ENCODE measurements at regions not wholly inside any gene's neighbourhood (a gene's known extent, or its start where the extent isn't known, plus 50 kb on each side); places are given as distances from the start of the nearest gene placed in this dataset.

DNA sequence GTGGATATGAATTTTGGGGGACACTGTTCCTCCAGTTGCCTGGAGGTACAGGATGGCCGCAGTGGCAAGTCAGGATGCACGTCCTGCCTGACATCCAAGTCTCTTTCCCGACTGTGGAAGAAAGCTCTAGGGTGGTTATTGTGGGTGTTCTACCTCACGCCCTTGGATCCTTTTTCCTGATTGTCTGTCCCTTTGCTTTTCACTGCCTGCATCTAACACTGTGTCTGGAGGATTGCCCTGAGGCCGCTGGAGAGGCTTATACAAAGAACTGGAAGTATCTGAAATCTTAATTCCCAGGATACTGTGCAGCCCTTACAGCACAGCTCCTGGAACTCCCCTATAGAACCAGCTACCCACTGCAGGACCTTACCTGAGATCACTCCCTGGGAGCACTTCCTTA is 250.5 kb downstream of the TFCP2L1 start:
- ChIA-PET CTCF (no interaction called here), POLR2A (no interaction called here)

DNA sequence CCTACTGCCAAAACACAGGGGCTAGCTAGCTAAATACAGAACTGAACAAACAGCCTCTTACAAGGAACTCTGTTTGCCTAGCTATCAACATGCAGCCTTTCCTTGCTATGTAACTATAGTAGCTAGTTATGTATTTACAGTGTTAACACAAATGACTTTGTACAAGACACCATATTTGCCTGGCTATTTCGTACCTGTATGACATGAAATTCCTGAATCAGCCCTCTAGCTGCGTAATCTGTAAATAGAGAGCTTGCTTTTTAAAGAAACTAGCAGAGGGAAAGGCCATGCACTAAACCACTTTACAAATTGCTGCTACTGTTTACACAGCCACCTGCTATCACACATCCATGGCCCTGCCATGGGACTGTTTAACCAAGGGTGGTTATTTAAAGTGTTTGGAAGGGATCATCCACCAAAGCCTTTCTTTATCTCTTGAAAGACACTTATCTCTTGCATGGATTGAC is 248.7 kb downstream of the TFCP2L1 start:
- no peak for TF ChIP-seq FOXK2 (IDR thresholded peaks at IDR 0.05)
- TF ChIP-seq SP1 (IDR thresholded peaks at IDR 0.05), result no peak
- TF ChIP-seq ZNF384 (IDR thresholded peaks at IDR 0.05), result no peak
- TF ChIP-seq HDGF (IDR thresholded peaks at IDR 0.05; ENCODE audit: borderline replicate concordance), result no peak
- TF ChIP-seq LEF1 (IDR thresholded peaks at IDR 0.05; ENCODE audit: borderline replicate concordance), result no peak
- no peak for TF ChIP-seq BHLHE40 (IDR thresholded peaks at IDR 0.05; ENCODE audit: borderline replicate concordance)
- TF ChIP-seq ARNT (IDR thresholded peaks at IDR 0.05), result no peak
- TF ChIP-seq, protein P1, sequence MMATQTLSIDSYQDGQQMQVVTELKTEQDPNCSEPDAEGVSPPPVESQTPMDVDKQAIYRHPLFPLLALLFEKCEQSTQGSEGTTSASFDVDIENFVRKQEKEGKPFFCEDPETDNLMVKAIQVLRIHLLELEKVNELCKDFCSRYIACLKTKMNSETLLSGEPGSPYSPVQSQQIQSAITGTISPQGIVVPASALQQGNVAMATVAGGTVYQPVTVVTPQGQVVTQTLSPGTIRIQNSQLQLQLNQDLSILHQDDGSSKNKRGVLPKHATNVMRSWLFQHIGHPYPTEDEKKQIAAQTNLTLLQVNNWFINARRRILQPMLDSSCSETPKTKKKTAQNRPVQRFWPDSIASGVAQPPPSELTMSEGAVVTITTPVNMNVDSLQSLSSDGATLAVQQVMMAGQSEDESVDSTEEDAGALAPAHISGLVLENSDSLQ (IDR thresholded peaks at IDR 0.05), result no peak
- ChIA-PET CTCF (interaction anchor here (0.9 to 1.2 kb wide), 2 partner anchors 9 to 41 kb away, joined by 3 to 4 read pairs; no protein-coding TSS in a partner anchor), POLR2A (no interaction called here)
- no peak for DNase-seq (ENCODE audit: extremely low spot score)

More for the DNA sequence above, 250.5 kb downstream of the TFCP2L1 start:
- DNase-seq (ENCODE audit: extremely low spot score), result no peak
- TF ChIP-seq, protein P1 (IDR thresholded peaks at IDR 0.05), result no peak
- TF ChIP-seq LEF1 (IDR thresholded peaks at IDR 0.05; ENCODE audit: borderline replicate concordance) (no peak), NFRKB (IDR thresholded peaks at IDR 0.05) (no peak), SP1 (IDR thresholded peaks at IDR 0.05) (no peak), BHLHE40 (IDR thresholded peaks at IDR 0.05; ENCODE audit: borderline replicate concordance) (no peak), TARDBP (IDR thresholded peaks at IDR 0.05) (no peak), SUZ12 (IDR thresholded peaks at IDR 0.05) (no peak), FOXK2 (IDR thresholded peaks at IDR 0.05) (no peak), L3MBTL2 (conservative IDR thresholded peaks at IDR 0.05) (no peak)

- DNase-seq (ENCODE audit: extremely low spot score), result no peak
- ChIA-PET POLR2A (no interaction called here), CTCF (interaction anchor here (0.6 to 1.2 kb wide), 2 partner anchors 40 to 158 kb away, joined by 3 to 4 read pairs; no protein-coding TSS in a partner anchor)
- TF ChIP-seq L3MBTL2 (conservative IDR thresholded peaks at IDR 0.05), result no peak
Measured at GRCh38 chr2:121037480-121037879, 247.5 kb downstream of the TFCP2L1 start.

GRCh38 chr2:121038031-121038430 is 247.0 kb downstream of the TFCP2L1 start:
- TF ChIP-seq TARDBP (IDR thresholded peaks at IDR 0.05), result no peak
- no peak for TF ChIP-seq SP1 (IDR thresholded peaks at IDR 0.05)
- no peak for TF ChIP-seq FOXA1 (IDR thresholded peaks at IDR 0.05)
- TF ChIP-seq, protein P1 (IDR thresholded peaks at IDR 0.05), result no peak
- TF ChIP-seq ARNT (IDR thresholded peaks at IDR 0.05), result no peak
- TF ChIP-seq LEF1 (IDR thresholded peaks at IDR 0.05; ENCODE audit: borderline replicate concordance), result no peak
- TF ChIP-seq BHLHE40 (IDR thresholded peaks at IDR 0.05; ENCODE audit: borderline replicate concordance), result no peak
- TF ChIP-seq L3MBTL2 (conservative IDR thresholded peaks at IDR 0.05), result no peak
- TF ChIP-seq SUZ12 (IDR thresholded peaks at IDR 0.05), result no peak
- TF ChIP-seq FOXM1 (IDR thresholded peaks at IDR 0.05; ENCODE audit: borderline replicate concordance), result no peak
- no peak for TF ChIP-seq FOXK2 (IDR thresholded peaks at IDR 0.05)
- TF ChIP-seq CTBP1 (IDR thresholded peaks at IDR 0.05; ENCODE audit: borderline replicate concordance), result no peak
- no peak for TF ChIP-seq ZNF384 (IDR thresholded peaks at IDR 0.05)
- TF ChIP-seq ELF4 (IDR thresholded peaks at IDR 0.05), result no peak
- TF ChIP-seq NFRKB (IDR thresholded peaks at IDR 0.05), result no peak
- TF ChIP-seq HDGF (IDR thresholded peaks at IDR 0.05; ENCODE audit: borderline replicate concordance), result no peak

DNA sequence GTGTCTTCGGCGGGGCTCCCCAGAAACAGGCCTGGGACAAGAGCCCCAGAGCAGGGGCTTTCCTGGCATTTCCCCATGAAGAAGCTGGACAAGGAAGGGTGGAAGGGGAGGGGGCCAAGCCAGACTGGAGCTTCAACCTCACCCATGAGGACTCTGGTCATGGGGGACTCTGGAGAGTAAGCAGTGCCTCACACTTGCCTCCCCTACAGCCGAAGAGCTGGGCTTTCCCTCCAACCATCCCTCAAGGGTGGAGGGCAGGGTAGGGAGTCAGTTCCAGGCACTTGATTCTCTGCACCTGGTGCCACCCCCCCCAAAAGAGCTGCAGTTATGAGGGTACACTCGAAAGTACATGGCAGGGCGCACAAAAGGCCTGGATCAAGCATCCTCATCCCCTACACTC is 246.6 kb downstream of the TFCP2L1 start:
- POLR2A ChIA-PET, result no interaction called here
- CTCF ChIA-PET, result interaction anchor here (0.6 kb wide), 1 partner anchor 216 kb away, joined by 3 read pairs; no protein-coding TSS in a partner anchor
- no peak for DNase-seq (ENCODE audit: extremely low spot score)
- TF ChIP-seq ZNF384 (IDR thresholded peaks at IDR 0.05) (no peak), TARDBP (IDR thresholded peaks at IDR 0.05) (no peak), ARNT (IDR thresholded peaks at IDR 0.05) (no peak), FOXA1 (IDR thresholded peaks at IDR 0.05) (no peak), HDGF (IDR thresholded peaks at IDR 0.05; ENCODE audit: borderline replicate concordance) (no peak), FOXM1 (IDR thresholded peaks at IDR 0.05; ENCODE audit: borderline replicate concordance) (no peak), BHLHE40 (IDR thresholded peaks at IDR 0.05; ENCODE audit: borderline replicate concordance) (no peak), FOXK2 (IDR thresholded peaks at IDR 0.05) (no peak), SP1 (IDR thresholded peaks at IDR 0.05) (no peak), L3MBTL2 (conservative IDR thresholded peaks at IDR 0.05) (no peak), ELF4 (IDR thresholded peaks at IDR 0.05) (no peak), CTBP1 (IDR thresholded peaks at IDR 0.05; ENCODE audit: borderline replicate concordance) (no peak), NFRKB (IDR thresholded peaks at IDR 0.05) (no peak), SUZ12 (IDR thresholded peaks at IDR 0.05) (no peak), LEF1 (IDR thresholded peaks at IDR 0.05; ENCODE audit: borderline replicate concordance) (no peak)
- TF ChIP-seq, protein P1 (IDR thresholded peaks at IDR 0.05), result no peak

More at GRCh38 chr2:121038031-121038430, 247.0 kb downstream of the TFCP2L1 start:
- DNase-seq (ENCODE audit: extremely low spot score), result no peak
- POLR2A ChIA-PET, result no interaction called here
- CTCF ChIA-PET, result interaction anchor here (0.6 kb wide), 1 partner anchor 158 kb away, joined by 3 read pairs; no protein-coding TSS in a partner anchor
